NCI-H128 (cell line): ENCODE measurements at regions not wholly inside any gene's neighbourhood (a gene's known extent, or its start where the extent isn't known, plus 50 kb on each side); places are given as distances from the start of the nearest gene placed in this dataset.

Experiments
- DNase-seq: peaks from one replicate; lab custom pipeline; 2025; ENCODE audit not compliant: unreplicated experiment; lab: John Stamatoyannopoulos, UW

DNA sequence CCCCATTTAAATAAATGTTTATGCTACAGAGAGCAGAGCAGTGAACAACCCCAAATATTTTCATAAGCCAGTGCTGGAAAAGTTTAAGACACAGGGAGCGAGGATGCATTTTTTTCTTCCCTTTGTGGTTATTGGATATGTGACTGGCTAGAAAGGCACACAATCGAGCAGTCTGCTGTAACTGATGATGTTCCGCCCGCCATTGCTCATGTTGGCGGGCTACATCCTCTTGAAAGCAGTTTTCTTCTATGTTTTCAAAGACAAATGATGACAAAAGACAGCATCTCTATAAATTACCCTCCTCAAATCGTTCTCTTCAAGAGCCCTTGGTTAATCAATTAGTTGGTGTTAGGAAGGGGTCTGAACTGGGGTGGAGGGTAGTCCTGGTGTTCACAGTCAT is 269.8 kb downstream of the SKAP2 start:
- DNase-seq, result no peak

DNA sequence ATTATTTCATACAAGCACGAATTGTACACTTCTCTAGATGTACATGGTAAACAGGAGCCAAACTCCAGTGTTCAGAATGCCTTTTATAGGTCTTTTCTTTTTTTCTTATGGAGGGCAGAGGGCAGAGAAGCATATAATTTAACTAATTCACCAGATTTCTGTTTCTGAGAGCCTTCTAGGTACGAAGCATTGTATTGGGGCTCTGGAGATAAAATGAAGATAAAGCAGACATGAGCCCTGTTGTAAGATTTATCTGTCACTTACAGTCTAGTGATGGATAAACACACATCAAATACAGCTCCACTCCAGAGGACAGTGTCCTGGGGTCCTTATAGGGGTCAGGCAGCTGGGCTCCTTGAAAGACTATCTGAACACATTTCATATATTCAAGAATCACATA is 265.5 kb downstream of the SKAP2 start:
- no peak for DNase-seq

DNA sequence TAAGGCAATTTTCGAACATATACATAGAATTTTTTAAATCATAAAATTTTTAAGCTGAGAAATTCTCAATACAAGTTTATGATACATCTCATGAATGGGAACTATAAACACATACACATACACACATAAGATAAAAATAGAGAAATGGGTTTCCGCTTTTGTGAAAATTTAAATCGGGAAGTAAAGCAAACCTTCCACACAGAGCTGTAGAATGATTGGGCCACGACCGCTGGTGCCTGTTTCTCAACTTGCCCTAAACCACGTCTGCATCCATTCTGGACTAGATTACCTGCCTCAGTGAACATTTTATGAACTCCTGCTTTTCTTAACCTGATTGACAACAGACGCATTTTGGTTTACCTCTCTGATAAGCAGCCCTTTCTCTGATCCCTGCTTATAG is 264.4 kb downstream of the SKAP2 start:
- no peak for DNase-seq

DNA sequence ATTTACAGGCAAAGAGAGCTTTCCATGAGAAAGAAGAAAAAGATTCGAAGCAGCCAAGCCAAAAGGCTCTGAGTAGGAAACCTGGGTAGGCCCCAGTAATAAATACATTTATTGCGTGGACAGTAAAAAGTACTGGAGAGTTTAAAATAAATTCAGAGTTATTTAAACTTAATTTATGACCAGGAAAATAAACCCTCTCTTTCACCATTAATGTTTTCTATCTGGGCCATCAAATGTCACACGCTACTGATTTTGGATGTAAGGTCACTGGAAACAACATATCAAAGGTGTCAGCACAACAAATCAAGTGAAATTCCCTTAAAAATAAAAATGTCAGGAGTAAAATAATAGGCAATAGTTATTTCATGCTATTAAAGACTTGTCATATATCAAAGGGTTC is 264.0 kb downstream of the SKAP2 start:
- DNase-seq, result no peak

DNA sequence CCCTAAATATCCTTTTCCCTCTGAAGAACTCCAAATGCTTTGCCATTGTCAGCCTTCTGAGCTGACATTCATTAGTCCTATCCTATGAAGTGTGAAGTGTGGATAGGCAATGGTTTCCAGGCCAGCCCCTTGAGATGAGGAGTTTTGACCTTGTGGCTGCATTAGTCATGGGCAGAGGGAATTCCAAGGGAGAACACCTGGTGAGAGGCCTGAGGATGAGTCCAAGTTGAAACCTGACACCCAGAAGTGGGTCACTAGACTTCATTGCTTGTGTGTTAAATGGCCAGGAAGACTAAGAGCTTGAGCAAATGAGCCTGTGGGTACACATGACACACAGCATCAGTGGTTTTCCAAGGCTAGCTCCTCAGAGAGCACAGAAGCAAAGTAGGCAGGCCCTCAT is 260.8 kb downstream of the SKAP2 start:
- DNase-seq, result no peak

DNA sequence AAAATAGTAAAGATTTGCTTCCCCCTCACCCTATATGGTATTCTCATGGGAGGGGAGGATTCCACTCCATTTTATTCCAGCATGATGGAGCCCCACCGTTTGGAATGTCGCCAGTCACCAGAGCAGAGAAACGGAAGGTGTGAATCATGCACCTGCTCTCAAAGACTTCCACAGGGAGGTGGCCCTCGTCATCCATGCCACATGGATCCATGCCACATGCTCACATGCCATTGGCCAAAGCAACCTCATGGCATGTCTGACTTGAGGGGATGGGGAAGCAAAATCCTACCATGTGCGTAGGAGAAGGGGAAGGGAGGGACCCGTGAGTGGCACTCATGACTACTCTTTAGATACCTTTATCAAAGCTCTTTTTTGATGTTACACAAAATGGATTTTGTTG is 256.0 kb downstream of the SKAP2 start:
- DNase-seq, result no peak

DNA sequence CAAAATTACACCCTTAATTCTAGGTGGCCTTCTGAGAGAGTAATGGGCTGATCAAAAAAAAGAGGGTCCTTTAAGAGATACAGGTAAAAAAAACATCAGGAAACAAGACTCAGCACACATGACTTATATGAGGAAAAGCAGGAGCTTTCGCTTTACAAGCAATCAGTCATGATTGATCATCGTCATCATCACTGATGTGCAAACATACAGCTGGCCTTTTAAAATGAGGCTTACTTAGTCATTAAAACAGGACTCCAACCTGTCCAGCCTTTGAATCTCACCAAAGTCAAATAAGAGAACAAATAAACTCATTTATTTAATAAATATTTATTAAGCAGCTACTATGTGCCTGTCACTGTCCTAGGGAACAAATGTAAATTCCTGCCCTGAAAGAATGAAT is 255.3 kb downstream of the SKAP2 start:
- DNase-seq, result no peak

DNA sequence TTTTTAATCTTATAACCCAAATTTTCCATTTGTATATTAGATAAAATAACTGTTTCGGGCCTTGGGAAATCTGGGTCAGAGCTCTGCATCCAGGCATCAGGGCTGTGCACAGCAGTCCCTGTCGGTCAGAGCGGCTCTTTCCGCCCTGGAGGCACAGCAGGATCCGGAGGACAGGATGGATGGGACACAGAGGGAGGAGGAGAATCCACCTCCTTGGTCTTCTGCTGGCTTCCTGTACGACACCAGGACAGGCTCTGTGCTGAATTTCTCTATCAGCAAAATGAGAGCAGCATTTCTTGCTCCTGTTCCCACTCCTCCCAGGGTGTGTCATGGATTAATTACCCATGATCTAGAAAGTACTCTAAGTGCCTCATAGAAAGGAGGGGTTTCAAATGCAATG is 254.9 kb downstream of the SKAP2 start:
- DNase-seq, result no peak

DNA sequence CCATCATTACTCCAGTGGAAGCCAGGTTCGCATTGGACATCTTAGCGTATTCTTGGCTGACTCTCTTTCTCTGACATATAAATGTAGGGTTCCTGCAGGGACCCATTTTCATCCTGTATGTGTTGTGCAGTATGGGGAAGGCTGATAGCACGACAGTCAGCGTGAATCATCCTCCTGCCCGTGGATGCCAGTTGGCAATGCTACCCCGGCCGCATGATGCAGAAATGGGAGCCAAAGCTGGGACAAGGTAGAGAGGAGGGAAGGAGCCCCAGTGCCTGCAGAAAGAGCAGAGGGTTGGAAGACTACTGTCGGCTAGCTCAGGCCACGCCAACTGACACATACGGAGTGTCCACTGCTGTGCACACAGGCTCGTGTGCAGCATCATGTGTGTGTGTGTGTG is 251.6 kb downstream of the SKAP2 start:
- DNase-seq, result no peak

DNA sequence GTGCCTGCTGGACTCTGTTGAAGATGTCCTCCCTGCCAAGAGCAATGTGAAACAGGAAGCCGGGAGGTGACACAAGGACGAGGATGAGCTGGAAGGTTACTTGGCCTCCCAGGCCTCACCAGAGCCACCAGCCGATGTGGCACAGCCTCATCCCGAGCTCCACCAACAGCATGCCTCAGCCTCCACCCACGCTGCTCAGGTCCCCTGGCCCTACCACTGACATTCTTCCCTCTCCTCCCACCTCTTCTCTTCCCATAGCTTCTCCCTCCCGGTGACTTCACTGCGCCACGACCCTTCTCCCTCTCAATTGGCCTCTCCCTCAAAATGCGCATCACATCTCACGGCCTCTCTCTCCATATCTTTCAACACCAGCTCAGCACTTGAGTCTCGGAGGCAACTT is 249.9 kb downstream of the SKAP2 start:
- DNase-seq, result no peak

DNA sequence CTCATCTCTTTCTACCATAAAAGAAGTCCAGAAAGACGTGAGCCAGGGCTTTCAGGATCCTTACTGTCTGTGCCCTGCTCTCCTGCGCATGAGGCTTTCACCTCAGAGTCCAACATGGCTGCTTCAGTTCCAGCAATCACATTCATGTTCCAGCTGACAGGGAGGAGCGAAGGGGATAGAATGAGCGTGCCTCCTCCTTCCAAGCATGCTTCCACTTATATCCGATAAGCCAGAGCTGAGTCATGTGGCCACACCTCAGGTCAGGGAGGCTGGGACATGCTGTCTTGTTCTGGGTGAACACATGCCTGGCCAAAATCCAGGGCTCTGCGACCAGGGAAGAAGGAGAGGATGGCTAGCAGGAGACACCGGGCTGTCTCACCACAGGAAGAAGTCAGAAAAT is 248.2 kb downstream of the SKAP2 start:
- no peak for DNase-seq

DNA sequence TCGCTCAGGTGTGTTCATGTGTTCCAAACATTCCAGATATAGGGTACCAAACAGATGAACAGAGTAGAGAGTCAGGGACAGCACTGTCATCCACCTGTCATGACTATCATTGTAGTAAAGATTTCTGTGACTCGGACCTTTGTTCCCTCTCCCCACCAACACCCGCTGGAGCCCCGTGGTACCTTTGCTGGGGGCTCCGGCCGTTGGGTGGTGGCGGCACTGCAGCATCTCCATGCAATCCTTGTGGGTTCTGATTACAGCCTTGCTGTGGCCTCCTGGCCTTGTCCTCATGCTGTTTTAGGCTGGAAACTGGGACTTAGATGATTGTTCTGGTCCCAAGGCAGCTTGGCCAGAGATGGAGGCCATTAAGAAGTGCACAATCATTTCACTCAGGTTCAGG is 247.3 kb downstream of the SKAP2 start:
- DNase-seq, result no peak
